ENCODE measurements at regions not wholly inside any gene's neighbourhood (a gene's known extent, or its start where the extent isn't known, plus 50 kb on each side); places are given as distances from the start of the nearest gene placed in this dataset.

DNA sequence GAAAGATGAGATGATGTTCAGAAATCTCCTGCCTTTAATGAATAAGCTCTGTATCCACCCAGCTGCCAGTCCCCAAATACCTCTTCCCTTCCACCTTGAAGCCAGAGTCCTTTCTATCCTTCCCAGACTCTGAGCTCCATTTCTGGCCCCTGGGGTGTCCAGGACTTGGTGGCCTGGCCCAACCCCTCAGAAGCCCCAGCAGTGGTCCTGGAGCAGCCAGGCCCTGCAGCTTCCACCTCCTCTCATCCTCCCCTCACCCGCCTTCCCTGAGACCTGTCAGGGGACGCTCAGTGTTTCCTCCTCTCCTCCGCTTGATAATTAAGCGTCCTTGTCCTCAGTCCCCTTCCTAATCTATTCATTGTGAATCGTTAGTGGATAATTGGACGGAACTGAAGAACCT lies 95.2 kb upstream of the CCL1 start (continued):
- TF ChIP-seq KLF12 (CRISPR knock-in tag; IDR thresholded peaks at IDR 0.05; ENCODE audit: borderline replicate concordance) (no peak), TBX3 (IDR thresholded peaks at IDR 0.05; ENCODE audit: borderline replicate concordance) (no peak), MED13 (CRISPR knock-in tag; IDR thresholded peaks at IDR 0.05) (no peak), FLYWCH1 (CRISPR knock-in tag; IDR thresholded peaks at IDR 0.05) (no peak), TOPORS (CRISPR knock-in tag; IDR thresholded peaks at IDR 0.05) (no peak), SOX13 (IDR thresholded peaks at IDR 0.05) (no peak), SOX13 (CRISPR knock-in tag; conservative IDR thresholded peaks at IDR 0.05 in 1 of 2, IDR thresholded peaks at IDR 0.05 in 1 of 2) (no peak)
- TF ChIP-seq, protein P1, sequence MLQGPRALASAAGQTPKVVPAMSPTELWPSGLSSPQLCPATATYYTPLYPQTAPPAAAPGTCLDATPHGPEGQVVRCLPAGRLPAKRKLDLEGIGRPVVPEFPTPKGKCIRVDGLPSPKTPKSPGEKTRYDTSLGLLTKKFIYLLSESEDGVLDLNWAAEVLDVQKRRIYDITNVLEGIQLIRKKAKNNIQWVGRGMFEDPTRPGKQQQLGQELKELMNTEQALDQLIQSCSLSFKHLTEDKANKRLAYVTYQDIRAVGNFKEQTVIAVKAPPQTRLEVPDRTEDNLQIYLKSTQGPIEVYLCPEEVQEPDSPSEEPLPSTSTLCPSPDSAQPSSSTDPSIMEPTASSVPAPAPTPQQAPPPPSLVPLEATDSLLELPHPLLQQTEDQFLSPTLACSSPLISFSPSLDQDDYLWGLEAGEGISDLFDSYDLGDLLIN (CRISPR knock-in tag; IDR thresholded peaks at IDR 0.05; ENCODE audit: borderline replicate concordance): no peak
- TF ChIP-seq, protein P2, sequence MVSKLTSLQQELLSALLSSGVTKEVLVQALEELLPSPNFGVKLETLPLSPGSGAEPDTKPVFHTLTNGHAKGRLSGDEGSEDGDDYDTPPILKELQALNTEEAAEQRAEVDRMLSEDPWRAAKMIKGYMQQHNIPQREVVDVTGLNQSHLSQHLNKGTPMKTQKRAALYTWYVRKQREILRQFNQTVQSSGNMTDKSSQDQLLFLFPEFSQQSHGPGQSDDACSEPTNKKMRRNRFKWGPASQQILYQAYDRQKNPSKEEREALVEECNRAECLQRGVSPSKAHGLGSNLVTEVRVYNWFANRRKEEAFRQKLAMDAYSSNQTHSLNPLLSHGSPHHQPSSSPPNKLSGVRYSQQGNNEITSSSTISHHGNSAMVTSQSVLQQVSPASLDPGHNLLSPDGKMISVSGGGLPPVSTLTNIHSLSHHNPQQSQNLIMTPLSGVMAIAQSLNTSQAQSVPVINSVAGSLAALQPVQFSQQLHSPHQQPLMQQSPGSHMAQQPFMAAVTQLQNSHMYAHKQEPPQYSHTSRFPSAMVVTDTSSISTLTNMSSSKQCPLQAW (CRISPR knock-in tag; IDR thresholded peaks at IDR 0.05): no peak
- TF ChIP-seq, protein P3, sequence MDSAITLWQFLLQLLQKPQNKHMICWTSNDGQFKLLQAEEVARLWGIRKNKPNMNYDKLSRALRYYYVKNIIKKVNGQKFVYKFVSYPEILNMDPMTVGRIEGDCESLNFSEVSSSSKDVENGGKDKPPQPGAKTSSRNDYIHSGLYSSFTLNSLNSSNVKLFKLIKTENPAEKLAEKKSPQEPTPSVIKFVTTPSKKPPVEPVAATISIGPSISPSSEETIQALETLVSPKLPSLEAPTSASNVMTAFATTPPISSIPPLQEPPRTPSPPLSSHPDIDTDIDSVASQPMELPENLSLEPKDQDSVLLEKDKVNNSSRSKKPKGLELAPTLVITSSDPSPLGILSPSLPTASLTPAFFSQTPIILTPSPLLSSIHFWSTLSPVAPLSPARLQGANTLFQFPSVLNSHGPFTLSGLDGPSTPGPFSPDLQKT (CRISPR knock-in tag; IDR thresholded peaks at IDR 0.05; ENCODE audit: borderline replicate concordance): no peak
- TF ChIP-seq, protein P4, sequence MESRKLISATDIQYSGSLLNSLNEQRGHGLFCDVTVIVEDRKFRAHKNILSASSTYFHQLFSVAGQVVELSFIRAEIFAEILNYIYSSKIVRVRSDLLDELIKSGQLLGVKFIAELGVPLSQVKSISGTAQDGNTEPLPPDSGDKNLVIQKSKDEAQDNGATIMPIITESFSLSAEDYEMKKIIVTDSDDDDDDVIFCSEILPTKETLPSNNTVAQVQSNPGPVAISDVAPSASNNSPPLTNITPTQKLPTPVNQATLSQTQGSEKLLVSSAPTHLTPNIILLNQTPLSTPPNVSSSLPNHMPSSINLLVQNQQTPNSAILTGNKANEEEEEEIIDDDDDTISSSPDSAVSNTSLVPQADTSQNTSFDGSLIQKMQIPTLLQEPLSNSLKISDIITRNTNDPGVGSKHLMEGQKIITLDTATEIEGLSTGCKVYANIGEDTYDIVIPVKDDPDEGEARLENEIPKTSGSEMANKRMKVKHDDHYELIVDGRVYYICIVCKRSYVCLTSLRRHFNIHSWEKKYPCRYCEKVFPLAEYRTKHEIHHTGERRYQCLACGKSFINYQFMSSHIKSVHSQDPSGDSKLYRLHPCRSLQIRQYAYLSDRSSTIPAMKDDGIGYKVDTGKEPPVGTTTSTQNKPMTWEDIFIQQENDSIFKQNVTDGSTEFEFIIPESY (CRISPR knock-in tag; IDR thresholded peaks at IDR 0.05): no peak
